Adipocyte (in vitro differentiated cells): ENCODE measurements at regions not wholly inside any gene's neighbourhood (a gene's known extent, or its start where the extent isn't known, plus 50 kb on each side); places are given as distances from the start of the nearest gene placed in this dataset.

Experiments used
- DNase-seq: peaks from one replicate; pipeline ENCODE4 v3.0.0-alpha.2; 2015; ENCODE audit warnings: low read depth
- H3K27me3 ChIP-seq: replicated peaks from 2 replicates; pipeline ENCODE4 v1.7.0; 2013; ENCODE audit warnings: mild to moderate bottlenecking, low read length, moderate library complexity; ENCODE audit not compliant: control insufficient read depth, insufficient read depth
- H3K36me3 ChIP-seq: 2 replicates; pipeline ENCODE4 v1.7.0; 2013; ENCODE audit warnings: low read length, mild to moderate bottlenecking, moderate library complexity; ENCODE audit not compliant: control insufficient read depth, insufficient read depth, severe bottlenecking
- H3K4me1 ChIP-seq: 2 replicates; pipeline ENCODE4 v1.7.0; 2013; ENCODE audit warnings: mild to moderate bottlenecking, low read length, moderate library complexity; ENCODE audit not compliant: control insufficient read depth, insufficient read depth
- H3K4me3 ChIP-seq: 2 replicates; pipeline ENCODE4 v1.7.0; 2013; ENCODE audit warnings: mild to moderate bottlenecking, low read length, moderate library complexity
- H3K9ac ChIP-seq: 2 replicates; pipeline ENCODE4 v1.7.0; 2013; ENCODE audit warnings: mild to moderate bottlenecking, low read length, moderate library complexity
- H3K9me3 ChIP-seq: 2 replicates; pipeline ENCODE4 v1.7.0; 2013; ENCODE audit warnings: mild to moderate bottlenecking, low read length, moderate library complexity; ENCODE audit not compliant: control insufficient read depth

DNA sequence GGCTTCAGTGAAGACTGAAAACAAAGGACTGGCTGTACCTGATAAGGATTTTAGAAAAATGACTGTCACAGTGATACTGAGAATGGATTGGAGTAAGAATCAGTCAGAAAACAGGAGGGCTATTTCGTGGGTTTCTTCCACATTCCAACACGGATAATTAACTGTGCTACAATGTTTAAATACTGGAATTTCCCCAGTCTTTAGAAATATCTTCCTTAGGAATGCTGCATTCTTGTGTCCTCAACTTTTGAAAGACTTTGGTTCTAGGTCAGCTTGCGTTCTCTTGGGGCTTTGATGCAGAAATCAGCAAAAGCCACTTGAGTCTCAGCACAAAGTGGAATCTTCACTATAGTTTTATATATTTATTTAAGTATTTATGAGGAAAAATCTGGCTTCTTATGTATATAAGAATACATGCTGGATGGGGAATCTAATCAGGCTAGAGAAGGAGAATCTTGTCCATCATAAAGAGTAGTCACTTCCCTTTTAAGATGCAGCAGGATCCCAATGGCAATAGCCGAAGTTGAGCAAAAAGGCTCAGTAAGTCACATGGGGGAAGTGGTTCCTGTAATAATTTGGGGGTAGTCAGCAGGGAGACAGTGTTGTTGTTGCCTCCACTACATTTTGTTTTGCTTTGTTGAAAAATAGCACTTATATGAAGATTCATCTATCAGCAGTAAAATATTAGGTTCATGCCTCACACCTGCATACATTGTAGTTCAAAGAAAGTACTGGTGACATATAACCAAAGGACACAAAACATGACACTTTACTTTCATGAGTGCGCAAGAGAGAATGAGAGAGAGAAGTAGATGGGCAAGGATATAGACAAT, 86.0 kb downstream of the CH25H start:
- Histone ChIP-seq H3K9ac (no peak overlapping the region), H3K4me1 (peaks cover 43% of the 10 kb centered on the region), H3K27me3 (no peaks in the 10 kb centered on the region), H3K36me3 (no peaks in the 10 kb centered on the region), H3K9me3 (no peaks in the 10 kb centered on the region), H3K4me3 (no peak overlapping the region)
- peak; percentile 59 for DNase-seq

DNA sequence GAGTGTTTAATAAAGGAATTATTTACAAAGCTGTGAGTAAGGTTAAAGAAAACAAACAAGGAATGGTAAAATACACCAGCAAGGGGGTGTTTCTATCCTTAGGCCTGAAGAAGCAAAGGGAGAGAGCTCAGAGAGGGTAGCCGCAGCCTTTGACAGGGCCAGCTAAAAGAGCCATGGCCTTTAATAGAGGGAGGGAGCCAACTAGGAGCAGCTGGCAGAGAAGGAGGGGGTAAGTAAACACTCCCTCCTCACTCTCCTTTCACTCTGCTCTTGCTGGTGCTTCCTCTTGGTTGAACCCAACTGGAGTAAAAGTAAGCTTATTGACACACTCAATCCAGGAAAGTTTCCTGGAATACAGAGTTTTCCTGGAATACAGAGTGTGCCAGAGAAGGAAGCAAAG, 87.5 kb downstream of the CH25H start:
- no peaks in the 10 kb centered on the region for H3K36me3 ChIP-seq
- no peak for DNase-seq
- no peaks in the 10 kb centered on the region for H3K27me3 ChIP-seq
- H3K4me1 ChIP-seq = peaks cover 50% of the 10 kb centered on the region
- H3K9me3 ChIP-seq = no peaks in the 10 kb centered on the region
- no peak overlapping the region for H3K9ac ChIP-seq
- no peak overlapping the region for H3K4me3 ChIP-seq

DNA sequence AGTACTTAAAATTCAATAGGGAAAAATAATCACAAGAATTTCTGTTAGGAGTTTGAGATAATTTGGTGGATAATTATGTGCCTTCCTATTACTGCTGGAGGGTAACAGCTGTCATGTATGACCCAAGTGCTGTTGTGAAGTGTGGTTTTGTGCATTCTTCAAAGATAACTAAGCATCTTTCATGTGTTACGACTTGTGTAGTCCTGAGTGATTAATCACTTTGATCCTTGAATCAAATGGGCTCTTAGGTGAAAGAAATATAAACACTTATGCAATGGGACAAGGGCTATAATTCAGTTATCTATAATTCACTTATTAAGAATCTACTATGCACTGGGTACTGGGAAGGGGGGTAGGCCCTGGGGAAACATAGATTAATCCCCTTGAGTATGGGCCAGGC, 89.0 kb downstream of the CH25H start:
- H3K9me3 ChIP-seq = no peaks in the 10 kb centered on the region
- H3K27me3 ChIP-seq = no peaks in the 10 kb centered on the region
- no peak overlapping the region for H3K9ac ChIP-seq
- no peak for DNase-seq
- H3K4me3 ChIP-seq = no peak overlapping the region
- peaks cover 50% of the 10 kb centered on the region for H3K4me1 ChIP-seq
- H3K36me3 ChIP-seq = no peaks in the 10 kb centered on the region

DNA sequence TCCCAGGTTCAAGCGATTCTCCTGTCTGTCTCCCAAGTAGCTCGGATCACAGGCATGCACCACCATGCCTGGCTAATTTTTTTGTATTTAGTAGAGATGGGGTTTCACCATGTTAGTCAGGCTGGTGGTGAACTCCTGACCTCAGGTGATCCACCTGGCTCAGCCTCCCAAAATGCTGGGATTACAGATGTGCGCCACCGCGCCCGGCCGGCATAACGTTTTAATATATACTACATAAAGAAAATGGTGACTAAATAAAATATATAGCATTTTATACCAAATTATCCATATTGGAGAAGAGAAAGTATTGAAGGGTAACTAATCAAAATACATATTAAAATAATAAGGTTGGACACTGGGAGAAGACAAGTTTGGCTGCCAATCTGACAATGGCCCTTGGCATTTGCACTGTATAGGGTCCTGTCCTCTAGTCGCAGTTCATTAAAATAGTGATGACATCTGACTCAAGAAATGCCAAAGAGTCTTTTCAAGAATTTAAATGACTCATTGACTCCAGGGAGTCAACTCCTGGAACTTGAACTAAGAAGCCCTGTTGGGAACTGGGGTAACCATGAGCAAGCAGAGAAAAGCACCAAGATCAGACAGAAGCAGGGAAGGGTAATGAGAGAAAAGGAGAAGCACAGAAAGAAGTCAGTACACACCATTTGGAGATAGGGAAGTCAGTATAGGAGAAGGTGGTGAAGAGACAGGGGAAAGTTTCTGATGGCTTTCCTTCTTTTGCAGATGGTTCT, 91.1 kb downstream of the CH25H start:
- Histone ChIP-seq H3K4me1 (peaks cover 38% of the 10 kb centered on the region), H3K9ac (peak overlapping the region; percentile 30), H3K36me3 (no peaks in the 10 kb centered on the region), H3K4me3 (no peak overlapping the region), H3K9me3 (no peaks in the 10 kb centered on the region), H3K27me3 (no peaks in the 10 kb centered on the region)
- DNase-seq = peak; percentile 60

DNA sequence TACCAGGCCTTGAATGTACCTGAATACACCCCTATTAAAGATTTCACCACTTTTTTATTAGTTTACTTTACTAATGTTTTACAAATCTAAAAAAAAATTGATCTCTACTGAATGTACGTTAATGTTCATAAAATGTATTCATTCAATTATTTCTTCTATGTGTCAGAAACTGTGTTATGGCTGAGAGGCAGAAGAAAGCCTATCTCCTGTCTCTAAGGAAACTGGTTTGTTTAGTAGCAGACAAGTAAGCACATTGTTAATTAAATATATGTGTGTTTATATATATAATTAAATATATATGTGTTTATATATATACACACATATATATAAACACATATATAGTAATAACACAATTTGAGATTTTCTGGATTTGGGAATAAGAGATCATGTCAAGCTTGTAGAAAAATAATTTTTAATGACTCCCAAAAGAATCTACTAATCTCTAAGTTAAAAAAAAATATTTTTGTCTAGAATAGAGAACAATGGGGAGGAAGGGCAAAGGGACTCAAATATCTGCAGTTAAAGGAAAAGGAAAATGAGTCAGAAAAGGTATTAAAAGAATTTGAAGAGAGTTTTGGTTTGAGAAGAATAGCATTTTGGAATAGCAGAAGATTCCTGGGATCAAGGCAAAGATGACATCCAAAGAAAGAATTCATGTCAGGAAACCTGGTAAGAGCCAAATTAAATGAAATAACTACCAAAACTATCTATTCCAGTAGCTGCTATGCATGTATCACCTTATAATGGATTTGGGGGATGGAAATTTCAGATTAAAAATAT, 92.1 kb downstream of the CH25H start:
- Histone ChIP-seq H3K27me3 (no peaks in the 10 kb centered on the region), H3K9me3 (no peaks in the 10 kb centered on the region), H3K9ac (no peak overlapping the region), H3K36me3 (no peaks in the 10 kb centered on the region), H3K4me1 (peaks cover 32% of the 10 kb centered on the region), H3K4me3 (no peak overlapping the region)
- DNase-seq = no peak

DNA sequence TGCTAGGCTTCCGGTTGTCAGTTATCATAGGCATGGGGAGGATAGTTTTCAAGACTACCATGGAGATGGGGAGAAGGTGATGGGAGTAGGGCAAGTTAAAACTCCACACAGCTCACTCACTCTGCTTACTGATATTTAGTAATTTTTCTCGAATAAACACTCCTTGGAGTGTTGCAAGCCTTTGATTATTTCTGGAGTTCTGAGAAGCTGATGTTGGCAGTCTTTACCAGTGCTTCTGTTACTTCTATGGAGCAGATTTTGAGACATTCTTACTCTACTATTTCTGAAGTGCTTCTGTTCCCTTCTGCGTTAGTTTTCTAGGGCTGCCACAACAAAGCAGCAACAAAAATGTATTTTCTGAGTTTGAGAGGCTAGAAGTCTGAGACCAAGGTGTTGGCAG, 104.4 kb downstream of the CH25H start:
- H3K36me3 ChIP-seq = no peaks in the 10 kb centered on the region

DNA sequence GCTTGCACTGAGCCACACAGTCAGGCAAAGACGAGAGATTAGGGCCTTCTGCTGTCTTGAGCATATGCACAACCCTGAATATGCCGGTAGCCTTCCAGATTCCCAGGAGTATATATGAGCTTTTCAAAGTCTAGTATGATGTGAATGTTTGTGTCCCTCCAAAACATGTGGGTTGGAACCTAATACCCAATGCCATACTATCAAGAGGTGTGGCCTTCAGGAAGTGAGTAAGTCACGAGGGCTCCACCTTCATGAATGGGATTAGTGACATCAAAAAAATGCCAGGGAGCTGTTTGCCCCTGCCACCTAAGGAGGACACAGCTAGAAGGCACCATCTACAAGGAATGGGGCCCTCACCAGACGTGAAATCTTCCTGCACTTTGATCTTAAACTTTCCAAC, 105.2 kb downstream of the CH25H start:
- Histone ChIP-seq H3K27me3 (no peaks in the 10 kb centered on the region), H3K36me3 (no peaks in the 10 kb centered on the region), H3K9ac (no peak overlapping the region), H3K4me1 (peaks cover 8% of the 10 kb centered on the region), H3K9me3 (no peaks in the 10 kb centered on the region), H3K4me3 (no peak overlapping the region)
- no peak for DNase-seq

More for the DNA sequence above, 104.4 kb downstream of the CH25H start:
- Histone ChIP-seq H3K9ac (no peak overlapping the region), H3K27me3 (no peaks in the 10 kb centered on the region), H3K9me3 (no peaks in the 10 kb centered on the region), H3K4me1 (peaks cover 8% of the 10 kb centered on the region), H3K4me3 (no peak overlapping the region)
- no peak for DNase-seq

DNA sequence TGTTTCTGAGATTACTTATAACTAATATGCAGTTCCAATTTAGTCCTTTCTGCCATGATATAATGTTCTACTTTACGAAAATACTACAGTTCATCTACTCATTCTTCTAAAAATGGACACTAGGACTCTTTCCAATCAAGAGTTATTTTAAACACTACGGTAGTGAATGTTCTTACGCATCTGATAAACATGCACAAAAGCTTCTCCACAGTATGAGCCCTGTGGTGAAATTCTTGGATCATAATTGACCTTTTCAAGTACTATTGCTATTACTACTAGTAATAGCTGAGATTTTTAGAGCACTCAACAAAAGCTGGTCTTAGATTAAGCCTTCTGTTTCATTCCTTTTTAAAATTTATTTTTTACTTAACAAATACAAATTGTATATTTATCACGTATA, 106.4 kb downstream of the CH25H start:
- Histone ChIP-seq H3K9ac (no peak overlapping the region), H3K4me3 (no peak overlapping the region), H3K27me3 (no peaks in the 10 kb centered on the region), H3K4me1 (peaks cover 8% of the 10 kb centered on the region), H3K36me3 (no peaks in the 10 kb centered on the region), H3K9me3 (no peaks in the 10 kb centered on the region)
- DNase-seq = no peak

DNA sequence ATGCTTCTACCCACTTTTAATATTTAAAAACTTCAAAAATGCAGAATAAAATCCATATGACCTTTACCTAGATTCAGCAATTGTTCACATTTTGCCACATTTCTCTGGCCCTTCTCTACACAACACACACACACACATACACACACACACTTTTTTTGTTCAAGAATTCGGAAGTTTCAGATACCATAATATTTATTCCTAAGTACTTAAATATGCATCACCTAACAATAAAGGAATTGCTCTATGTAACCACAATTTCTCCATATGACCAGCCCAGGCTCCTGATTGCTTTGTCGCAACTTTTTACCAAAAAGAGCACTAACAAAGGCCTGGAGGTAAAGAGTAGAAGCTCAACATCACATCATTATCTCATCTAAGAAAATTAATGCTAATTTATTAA, 106.6 kb downstream of the FAS start:
- DNase-seq = no peak
- H3K9me3 ChIP-seq = no peaks in the 10 kb centered on the region
- H3K9ac ChIP-seq = no peak overlapping the region
- H3K36me3 ChIP-seq = no peaks in the 10 kb centered on the region
- H3K4me1 ChIP-seq = no peaks in the 10 kb centered on the region
- no peak overlapping the region for H3K4me3 ChIP-seq
- no peaks in the 10 kb centered on the region for H3K27me3 ChIP-seq

DNA sequence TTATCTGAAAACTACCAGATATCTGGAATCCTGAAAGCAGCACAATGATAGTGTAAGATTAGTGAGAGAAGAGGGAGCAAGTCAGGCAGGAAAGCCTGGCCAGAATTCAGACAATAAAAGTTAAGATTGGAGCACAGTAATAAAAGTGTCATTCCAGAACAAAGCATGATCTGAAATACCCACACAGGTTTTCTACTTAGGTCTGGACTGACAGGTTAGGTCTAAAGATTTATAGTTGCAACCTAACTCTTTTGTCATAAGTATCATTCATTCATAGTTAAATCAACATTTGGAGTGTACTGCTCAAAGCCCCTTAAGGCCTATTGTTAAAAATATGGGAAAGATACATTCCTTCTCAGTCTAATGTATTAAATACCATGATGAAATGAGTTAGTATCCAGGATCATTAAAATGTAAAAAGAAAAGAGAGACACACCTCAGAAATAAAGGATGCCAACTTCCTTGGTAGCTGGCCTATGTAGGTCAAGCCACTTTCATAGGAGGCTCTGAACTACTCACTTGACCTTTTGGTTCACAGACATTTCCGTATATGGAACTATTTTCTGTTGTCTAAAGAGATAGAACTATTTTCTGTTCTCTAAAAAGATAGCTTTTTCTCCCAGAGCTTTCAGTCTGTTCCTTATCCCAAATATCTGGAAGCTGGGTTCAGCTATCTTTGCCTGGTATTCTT, 105.2 kb downstream of the FAS start:
- Histone ChIP-seq H3K4me3 (no peak overlapping the region), H3K4me1 (peaks cover 10% of the 10 kb centered on the region), H3K36me3 (no peaks in the 10 kb centered on the region), H3K9me3 (no peaks in the 10 kb centered on the region), H3K27me3 (no peaks in the 10 kb centered on the region), H3K9ac (no peak overlapping the region)
- DNase-seq = no peak

DNA sequence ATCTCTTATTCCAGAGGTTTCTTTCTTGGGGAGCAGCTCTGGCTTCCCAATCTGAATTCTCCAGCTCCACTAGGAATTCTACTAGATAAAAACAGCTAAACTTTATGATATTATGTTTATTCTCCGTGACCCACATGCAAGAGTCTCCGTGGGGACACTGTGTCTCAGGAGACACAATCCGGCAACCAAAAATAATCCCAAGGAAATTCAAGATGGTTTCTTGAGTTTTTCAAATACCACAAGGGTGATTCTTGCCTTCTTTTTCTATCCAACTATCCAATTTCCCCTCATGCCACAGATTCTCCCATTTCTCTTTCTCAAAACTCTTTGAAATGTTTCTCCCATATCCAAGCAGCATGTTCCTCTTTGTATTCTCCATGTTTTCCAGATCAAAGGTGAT, 103.1 kb downstream of the FAS start:
- Histone ChIP-seq H3K9me3 (no peaks in the 10 kb centered on the region), H3K36me3 (no peaks in the 10 kb centered on the region), H3K4me3 (no peak overlapping the region), H3K9ac (no peak overlapping the region), H3K4me1 (peaks cover 18% of the 10 kb centered on the region), H3K27me3 (no peaks in the 10 kb centered on the region)
- DNase-seq = no peak
